NCI-H524 (cell line): ENCODE measurements at regions not wholly inside any gene's neighbourhood (a gene's known extent, or its start where the extent isn't known, plus 50 kb on each side); places are given as distances from the start of the nearest gene placed in this dataset.
A peak's percentile ranks its signal among the peaks of the same experiment; 100 is the strongest.

ENCODE experiments used
- DNase-seq, 2 experiments: peaks; one replicate each; lab custom pipeline; 2025; lab: John Stamatoyannopoulos, UW

DNA sequence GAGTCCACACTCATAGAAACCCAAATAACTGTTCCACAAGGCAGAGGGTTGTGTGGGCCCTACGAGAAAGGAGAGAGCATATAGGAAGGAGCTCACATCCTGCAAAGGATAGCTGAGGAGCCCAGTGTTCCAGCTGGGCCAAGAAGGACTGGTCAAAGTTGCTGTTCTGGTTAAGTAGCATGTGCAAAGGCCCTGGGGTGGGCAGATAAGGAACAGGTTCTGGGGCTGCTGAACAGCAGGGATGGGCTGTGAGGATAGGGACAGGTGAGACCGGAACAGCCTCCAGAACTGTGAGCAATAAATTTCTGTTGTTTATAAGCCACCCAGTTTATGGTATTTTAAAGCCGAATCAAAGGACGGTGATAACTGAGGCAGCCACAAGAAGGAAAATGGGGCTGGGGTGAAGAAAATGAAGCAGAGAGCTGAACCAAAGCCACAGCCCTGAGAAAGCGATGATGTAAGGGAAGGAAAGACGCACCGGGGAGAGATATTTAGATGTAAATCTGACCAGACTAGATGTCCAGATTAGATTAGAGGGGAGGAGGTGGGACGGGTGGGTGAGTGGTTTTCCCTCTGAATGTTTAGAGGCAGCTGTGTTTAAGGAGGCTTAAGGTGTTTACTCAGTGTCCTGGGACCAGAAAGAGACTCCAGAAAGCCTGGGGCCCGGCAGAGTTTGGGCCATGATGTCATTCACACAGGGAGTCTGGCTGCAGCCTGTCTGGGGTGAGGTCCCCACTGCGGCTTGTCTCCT is 180.8 kb upstream of the BCOR start:
- DNase-seq = no peak

DNA sequence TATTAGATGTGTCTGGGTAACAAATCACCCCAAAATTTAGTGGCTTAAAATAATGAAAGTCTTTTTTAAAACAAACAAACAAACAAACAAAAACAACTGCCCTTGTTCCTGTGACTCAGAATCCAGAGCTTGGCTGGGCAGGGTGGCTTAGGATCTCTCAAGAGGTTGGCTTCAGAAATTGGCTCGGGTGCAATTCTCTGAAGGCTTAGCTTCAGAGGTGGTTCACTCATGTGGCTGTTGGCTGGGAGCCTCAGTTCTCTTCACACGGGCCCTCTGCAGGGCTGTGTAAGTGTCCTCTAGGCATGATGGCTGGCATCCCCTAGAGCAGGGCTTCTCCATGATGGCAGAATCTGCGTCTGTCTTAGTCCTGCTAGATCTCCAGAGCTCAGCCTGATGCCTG is 179.9 kb upstream of the BCOR start:
- no peak for DNase-seq

DNA sequence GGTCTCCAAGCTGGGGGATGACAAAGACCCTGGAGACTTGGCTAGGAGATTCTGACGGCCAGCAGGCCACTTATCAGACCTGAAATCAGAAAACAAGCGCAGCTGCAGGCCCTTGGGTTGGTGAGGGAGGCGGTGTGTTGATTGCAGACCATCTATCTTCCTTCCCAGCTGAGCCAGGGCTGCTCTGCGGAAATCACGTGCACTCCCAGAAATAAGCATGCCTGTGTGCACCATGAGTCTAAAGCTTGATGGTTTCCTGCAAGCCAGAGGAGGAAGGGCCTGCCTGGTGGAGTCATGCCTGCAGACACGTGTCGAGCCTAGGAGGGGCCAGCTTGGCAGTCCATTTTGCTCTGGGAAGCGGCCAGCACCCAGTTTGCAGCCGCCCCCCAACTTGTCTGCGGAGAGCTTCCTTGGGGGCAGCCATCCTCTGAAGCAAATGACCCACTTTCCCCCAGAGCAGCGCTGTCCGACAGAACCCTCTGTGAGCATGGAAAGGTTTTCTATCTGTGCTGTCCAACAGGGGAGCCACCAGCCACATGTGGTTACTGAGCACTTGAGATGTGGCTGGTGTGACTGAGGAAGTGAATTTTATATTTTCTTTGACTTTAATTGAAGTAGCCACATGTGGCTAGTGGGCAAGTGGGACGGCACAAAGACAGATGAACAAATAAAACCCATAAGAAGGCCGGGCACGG is 175.7 kb upstream of the BCOR start:
- no peak for DNase-seq

DNA sequence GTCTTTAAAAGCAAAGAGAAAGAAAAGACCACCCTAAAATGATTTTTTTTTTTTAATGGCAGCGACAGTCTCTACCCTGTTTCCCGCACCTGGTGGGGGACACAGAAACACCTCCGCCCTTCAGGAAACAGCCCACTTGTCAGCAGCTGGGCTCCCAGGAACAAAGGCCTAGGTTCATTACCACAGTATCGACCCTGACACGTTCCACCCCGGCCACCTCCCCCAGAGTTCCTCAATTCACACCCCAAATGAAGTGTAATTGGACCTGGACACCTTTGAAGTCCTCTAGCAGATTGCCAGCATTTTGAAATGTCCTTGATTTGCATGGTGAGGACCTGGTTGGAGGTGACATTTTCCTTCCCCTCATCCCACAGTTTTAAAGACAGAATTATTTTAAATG is 175.0 kb upstream of the BCOR start:
- no peak for DNase-seq

DNA sequence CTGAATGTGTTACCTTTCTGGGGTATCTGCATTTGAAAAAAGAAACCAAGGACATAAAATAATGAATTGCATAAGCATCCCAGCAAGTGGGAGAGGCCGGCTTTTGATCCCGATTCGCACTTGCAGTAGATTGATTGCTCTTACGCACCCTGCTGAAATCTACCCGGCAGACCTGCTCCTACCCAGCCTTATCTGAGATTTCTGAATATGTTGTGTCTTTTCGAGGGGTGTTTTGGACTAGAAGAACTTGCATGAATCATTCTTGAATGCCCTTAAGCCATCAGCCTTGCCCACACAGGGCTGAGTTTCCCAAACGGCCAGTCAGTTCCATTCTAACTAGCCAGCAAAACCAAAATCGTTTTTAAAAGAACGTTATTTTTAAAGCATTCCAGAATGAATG is 174.4 kb upstream of the BCOR start:
- no peak for DNase-seq

DNA sequence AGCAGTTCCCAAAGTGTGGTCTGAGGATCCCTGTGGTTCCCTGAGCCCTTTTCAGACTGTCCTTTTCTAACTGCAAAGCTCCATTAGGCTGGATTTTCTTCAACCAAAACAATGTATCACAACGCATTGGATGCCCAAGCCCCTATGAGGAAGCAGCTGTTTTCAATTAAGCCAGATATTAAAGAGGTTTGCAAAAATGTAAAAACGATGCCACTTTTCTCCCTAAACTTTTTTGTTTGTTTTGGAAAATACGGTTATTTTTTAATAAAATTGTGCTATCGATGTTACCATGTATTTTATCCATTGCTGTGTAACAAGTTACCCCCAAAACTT is 170.4 kb upstream of the BCOR start:
- no peak for DNase-seq

DNA sequence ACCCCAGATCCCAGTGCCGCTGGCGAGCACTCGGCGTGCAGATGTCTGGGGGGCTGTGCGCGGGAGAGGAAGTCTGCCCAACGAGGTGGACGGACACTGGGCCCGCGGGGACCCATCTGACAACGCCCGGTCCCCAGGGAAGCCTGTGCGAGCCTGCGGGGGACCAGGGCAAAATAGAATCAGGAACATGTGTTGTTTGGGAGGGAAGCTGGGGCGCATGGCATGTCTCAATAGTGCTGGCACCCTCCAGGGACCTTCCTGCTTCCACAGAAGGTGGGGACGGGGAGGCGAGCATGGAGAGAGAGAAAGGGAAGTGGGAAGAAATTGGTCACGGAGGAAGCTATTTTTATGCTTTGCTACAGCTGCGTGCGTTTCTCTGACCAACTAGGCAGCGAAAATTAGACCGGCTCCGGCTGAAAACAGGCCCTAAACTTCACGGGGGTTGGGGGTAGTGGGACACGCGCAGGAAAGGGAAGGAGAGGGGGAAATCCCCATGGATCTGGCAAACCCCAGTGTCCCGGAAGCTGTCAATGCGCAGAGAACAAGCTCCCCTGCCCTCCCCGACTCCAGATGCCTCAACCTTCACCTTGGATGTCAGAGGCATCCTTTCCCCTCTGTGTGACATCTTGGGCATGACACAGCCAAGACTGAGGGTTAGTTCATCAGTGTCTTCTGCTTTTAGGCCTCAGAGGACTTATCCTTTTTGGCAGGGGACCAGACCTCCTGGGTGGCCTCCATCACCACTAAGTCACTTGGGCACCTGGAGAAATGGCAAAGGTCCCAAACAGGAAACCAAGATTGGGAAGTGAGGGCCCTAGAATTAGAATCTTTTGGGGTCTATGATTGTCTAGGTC is 169.8 kb upstream of the BCOR start:
- no peak for DNase-seq

DNA sequence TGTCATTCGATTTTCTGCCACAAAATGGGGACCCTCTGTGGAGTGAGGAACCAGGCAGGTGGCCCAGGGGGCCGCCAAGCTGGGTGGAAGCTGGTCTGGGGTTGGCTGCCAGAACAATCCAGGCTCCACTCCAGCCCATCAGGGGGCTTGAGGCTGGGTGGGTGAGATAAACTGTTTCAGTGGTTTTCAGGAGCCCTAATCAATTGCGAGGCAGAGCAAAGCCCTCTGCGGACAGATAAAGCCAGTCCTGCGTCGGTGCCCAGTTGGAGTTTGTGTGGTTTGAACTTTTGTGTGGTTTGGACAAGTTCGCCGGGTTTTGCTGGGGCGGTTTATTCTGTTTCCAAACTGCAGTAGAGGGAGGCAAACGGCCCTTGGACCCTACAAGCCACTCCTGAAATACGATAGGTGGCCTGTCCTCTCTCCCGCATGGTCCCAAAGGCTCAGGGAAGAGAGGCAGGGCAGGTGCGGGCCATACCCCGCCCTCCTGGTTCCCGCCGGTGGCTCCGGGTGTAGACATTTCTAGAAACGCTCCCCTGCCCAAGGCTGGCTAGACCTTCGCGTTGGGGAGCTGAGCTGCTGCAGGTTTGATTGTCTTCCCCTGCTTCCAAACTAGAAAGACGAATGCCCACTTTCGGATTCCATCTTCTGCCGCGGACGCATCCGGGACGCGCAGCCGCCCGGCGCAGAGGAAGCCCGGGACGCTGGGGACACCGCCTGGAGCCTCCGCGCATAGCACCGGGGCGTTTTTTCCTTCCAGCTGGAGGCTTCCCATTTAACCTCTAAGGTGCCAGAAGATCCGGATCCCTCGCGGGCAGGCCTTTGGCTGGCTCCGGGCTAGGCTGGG is 169.0 kb upstream of the BCOR start:
- DNase-seq = peak; percentile 49 to 70

DNA sequence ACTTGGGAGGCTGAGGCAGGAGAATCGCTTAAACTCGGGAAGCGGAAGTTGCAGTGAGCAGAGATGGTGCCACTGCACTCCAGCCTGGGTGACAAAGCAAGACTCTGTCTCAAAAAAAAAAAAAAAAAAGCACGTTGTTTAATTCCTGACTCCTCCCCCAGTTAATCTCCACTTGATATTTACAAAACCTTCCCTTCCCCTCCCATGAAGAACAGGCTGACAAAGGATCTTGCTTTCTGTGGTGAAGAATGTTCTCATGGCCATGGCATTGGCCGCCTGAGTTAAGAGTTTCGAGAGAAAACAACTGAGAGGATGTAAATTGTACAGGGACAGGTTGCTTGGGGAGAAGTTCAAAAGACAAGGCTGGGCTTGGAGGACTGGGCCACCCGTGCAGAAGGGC is 168.2 kb upstream of the BCOR start:
- DNase-seq = no peak

DNA sequence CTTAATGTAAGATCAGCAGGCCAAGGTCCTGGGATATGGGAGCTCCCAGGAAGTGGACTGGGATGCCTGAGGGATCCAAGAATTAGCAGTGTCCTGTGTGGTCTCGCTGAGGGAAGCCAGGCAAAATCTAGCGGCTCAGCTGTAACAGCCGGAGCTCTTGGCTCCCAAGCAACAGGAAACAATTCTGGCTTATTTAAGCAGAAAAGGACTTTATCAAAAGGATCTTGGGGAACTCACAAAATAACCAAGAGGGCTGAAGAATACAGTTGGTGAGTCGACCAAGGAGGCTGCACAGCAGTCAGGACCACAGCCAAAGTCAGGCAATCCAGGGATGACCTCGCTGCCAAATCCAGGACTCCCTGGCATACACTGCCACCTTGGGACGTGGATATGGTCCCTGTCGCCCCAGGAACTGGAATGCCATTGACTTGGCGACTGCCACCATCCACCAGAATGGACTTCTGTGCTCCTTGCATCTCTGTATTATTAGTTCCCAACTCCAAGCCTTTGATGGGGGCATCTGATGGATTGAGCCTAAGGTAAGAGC is 165.3 kb upstream of the BCOR start:
- DNase-seq = no peak

DNA sequence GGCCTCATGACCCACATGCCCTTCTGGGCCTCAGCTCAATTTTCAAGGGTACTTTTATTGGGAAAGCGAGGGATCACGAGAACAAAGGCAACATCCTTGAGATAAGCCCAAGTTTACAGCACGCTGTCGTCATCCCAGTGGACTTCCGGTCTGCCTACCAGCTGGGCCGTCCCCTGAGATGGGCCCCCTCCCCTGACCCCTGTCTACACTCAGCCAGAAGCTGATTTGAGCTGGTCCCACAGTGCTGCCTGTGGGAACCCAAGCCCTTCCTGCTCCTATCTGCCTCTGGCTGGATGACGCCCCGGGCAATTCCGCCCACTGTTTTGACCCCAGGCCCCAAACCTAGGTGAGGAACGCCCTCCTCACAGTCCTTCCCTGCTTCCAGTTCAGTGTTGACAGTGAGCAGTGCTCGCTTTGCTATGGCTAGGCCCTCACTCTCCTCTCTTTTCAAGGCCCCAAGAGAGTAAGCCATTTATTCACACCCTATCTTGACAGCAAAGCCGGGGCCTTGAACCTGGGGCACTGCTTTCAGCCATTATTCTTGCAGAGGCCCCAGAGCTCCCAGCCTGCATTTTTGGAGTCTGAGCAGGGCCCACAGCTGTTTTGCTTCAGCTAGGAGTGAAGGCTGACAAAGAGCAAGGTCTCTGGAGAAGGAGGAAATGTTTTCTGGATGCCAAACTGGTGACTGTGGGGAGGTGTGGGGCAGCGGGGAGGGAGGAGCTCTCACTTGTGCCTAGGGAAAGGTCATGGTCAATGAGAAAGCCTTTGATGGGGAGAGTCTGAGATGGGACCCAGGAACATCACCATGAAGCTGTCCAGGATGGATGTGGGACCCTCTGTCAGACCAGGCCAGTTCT is 164.6 kb upstream of the BCOR start:
- no peak for DNase-seq

DNA sequence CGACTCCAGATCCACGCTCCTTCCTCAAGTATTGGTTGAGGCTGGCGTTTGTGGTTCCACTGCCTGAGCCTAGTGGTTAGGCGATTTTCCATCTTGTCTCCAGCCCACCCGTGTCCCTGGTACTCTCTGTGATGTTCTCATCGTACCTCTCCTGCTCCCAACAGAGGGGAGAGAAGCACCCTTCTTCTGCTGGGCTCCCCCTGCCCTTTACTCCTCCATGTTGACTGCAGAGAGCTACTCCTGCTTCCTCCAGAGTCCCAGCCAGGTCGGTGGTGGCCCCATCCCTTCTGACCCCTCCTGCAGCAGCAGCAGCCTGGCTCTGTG is 164.0 kb upstream of the BCOR start:
- no peak for DNase-seq

DNA sequence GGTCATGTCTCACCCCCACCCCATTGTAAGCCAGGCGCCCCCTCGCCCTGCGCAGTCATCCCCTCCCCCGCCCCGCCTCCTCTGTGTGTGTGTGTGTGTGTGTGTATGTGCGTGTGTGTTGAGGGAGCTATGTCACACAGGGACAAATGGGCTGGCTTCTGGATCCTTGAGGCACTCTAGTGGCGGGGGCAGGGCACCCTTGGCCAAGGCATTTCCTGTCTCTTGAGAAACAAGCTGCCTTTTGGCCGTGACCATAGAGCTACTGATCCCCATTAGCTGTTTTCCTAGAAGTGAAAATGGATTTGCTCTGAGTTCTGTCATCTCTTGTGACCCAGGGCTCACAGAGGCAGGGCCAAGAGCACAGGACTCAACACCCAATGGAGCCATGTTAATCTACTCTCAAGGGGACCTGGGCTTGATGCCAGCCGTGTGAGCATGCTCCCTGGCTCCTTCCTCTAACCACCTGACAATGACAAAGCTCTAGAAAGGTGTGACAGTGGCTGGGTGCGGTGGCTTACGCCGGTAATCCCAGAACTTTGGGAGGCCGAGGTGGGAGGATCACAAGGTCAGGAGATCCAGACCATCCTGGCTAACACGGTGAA is 162.5 kb upstream of the BCOR start:
- DNase-seq = peak; percentile 41 to 49

DNA sequence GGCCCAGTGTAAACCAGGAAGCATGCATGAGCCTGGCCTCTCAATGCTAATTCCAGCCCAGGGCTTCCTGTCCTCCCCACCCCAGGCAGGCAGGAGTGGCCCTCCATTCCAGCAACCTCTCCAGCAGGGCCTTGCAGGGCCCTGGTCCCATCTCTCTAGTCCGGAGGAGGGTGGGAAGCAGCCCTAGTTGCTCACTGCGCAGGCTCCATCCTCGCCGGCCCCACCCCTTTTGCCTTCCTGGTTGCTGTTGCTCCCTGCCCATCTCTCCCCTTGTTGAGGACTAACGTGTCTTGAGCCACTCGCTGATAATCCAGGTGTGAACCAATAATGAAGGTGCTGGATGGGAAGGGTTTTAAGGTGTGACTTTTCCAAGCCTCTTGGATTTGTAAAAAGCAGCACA is 161.2 kb upstream of the BCOR start:
- DNase-seq = no peak

DNA sequence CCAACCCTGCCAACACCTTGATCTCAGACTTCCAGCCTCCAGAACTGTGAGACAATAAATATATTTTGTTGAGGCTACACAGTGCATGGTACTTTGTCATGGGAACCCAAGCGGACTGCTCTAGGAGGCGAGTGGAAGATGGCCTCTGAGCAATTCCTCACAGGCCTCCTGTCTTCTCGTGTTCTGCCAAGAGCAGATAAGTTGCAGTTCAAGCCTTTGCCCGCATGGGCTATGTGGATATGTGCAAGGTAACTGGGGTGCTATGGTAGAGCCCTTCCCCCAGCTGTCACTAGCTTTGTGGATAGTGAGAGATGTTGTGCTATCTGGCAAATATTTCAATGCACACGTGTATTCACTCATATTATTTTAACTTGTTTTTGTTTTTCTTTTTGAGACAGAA is 156.0 kb upstream of the BCOR start:
- DNase-seq = no peak

DNA sequence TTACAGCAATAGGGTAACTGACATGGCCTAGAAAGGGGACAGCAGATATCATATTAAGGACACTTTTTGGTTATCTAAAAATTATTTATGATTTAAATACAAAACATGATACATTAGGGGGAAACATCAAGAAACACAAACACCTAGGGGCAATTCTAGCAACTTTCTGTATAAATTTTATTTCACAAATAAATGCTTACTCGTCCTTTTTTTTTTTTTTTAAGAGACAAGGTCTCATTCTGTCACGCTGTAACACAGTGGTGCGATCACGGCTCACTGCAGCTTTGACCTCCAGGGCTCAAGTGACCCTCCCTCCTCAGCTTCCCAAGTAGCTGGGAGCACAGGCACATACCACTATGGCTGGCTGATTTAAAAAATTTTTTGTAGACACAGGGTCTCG is 151.8 kb upstream of the BCOR start:
- no peak for DNase-seq

DNA sequence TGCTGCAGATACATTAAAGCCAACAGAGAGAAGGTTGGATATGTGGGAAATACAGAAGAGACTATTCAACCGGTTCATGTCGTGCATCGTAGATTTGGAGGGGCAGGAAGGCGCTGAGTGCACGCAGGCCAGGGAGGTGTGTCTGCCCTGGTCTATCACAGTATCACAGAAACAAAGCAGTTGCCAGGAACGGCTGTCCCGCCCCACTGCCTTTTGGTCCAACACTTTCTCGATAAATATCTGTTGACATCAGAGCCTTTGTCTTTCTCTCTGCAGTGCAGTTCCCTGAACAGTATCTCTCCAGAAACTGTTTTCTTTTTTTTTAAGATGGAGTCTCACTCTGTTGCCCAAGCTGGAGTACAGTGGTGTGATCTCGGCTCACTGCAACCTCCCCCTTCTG is 151.1 kb upstream of the BCOR start:
- DNase-seq = no peak

DNA sequence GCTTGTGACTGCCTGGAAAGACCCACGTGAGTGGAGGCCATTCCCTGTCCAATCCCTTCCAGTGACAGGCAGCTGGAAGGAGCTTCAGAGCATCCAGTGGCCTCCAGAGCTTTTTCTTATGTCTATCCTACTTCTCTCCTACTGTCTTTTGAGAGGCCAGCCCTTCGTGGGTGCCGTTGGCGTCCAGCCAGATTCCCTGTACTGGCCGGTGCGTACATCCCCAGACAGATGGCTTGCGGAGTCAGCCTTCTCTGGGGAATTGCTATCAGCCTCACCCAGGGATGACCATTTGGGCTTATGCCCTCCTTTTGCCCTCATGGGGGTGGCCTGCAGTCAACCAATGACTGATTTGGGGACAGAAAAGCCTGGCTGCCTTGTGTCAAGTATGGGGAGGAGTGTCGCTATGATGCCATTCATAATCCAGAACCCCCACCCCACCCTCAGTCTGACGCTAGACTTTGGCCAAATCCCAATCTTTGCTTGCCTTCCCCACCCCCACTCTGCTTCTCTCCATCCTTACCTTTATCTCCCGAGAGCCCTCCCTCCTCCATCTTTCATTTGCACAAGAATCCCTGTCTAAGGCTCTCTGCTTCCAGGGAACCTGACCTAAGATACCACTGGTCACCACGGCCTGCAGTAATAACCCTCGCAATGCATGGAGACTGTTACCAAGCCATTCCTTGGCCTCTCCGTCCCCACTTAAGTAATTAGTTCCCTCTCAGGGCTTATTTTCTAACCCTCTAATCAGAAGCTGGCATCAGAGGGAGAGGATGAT is 150.3 kb upstream of the BCOR start:
- DNase-seq = peak in 1 of 2 experiments; percentile 59

DNA sequence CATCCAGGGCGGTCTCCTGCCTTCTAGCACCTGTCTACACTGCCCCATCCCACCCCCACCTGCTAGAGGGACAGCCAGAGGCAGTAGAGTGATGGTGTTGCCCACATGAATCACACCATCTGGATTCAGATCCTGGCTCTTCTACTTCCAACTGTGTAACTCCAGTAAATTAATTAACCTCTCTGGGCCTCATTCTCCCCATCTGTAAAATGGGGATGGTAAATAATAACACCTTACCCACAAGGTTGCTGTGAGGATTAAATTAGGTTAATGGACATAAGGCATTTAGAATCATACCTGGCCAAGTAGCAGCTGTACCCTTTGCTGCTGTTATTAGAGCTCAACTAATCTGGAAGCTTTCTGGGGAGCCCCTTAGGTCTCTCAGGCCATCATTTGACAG is 149.6 kb upstream of the BCOR start:
- DNase-seq = no peak
